T47D (cell line): ENCODE measurements at regions not wholly inside any gene's neighbourhood (a gene's known extent, or its start where the extent isn't known, plus 50 kb on each side); places are given as distances from the start of the nearest gene placed in this dataset.
A peak's percentile ranks its signal among the peaks of the same experiment; 100 is the strongest.
"Not testable (repeated sequence)": the region's sequence is repeated elsewhere in the genome, so short reads cannot be mapped to it uniquely, and the experiment has no call there.

Experiments used
- DNase-seq, 2 experiments: peaks; one replicate each; pipeline versions ENCODE4 v3.0.0 to v3.0.0-alpha.2; 2011 to 2012; ENCODE audit warnings: low read depth in 1 of 2, low spot score in 1 of 2
- JUND ChIP-seq: IDR thresholded peaks from 2 replicates; pipeline ENCODE4 v1.6.1; 2012; ENCODE audit warnings: low read depth
- in situ Hi-C: cut with HindIII; loops from 2 replicates; pipeline ENCODE4 v1.10.0; 2016; ENCODE audit warnings: low sequenced_read_pairs, low pct_unique_long_range_greater_than_20kb

DNA sequence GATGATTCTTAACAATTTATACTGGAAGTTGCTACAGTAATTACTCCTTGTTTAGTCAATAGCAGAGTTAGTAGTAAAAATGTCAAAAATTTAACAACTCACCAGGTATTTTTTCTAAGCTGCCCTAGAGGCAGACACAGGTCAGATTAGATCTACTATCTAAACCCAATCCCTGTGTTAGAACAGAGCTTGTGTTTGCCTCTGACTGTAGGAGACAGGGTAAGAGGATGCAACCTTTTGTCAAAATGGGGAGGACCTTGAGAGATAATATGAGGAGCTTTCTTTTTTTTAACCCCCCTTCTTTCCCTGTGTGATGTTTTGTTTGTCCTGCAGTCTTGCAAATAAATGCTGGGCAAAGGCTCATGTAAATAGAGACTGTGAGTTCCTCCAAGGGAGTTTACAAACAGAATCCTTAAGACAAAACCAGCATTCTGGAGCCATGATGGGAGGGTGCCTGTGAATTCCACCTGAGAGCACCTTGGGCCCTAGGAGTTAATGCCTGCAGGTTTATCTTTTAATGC lies 353.1 kb downstream of the GATA3 start:
- in situ Hi-C loops: no loop called here
- DNase-seq: peak in 1 of 2 experiments; percentile 78
- TF ChIP-seq JUND: no peak

GRCh38 chr10:8410506-8410905 lies 356.0 kb downstream of the GATA3 start:
- no peak for TF ChIP-seq JUND
- in situ Hi-C loops: no loop called here
- DNase-seq: no peak

GRCh38 chr10:8412541-8412940 lies 358.1 kb downstream of the GATA3 start:
- DNase-seq: no peak
- no peak for TF ChIP-seq JUND
- in situ Hi-C loops: no loop called here

GRCh38 chr10:8415029-8415428 lies 360.5 kb downstream of the GATA3 start:
- DNase-seq, in situ Hi-C loops: not testable (repeated sequence)

GRCh38 chr10:8416192-8416701 lies 361.8 kb downstream of the GATA3 start:
- in situ Hi-C loops: no loop called here
- no peak for DNase-seq
- TF ChIP-seq JUND: no peak

DNA sequence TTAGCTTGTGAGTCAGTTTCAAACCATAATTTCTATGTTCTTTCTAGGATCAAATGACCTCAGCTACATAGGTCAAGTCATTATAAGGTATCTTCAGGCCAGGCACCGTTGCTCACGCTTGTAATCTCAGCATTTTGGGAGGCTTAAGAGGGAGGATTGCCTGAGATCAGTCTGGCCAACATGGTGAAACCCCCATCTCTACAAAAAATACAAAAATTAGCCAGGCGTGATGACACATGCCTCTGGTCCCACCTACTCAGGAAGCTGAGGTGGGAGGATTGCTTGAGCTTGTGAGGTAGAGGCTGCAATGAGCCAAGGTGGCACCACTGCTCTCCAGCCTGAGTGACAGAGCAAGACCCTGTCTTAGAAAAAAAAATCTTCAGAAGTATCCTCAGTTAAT lies 362.3 kb downstream of the GATA3 start:
- in situ Hi-C loops: no loop called here
- no peak for DNase-seq

DNA sequence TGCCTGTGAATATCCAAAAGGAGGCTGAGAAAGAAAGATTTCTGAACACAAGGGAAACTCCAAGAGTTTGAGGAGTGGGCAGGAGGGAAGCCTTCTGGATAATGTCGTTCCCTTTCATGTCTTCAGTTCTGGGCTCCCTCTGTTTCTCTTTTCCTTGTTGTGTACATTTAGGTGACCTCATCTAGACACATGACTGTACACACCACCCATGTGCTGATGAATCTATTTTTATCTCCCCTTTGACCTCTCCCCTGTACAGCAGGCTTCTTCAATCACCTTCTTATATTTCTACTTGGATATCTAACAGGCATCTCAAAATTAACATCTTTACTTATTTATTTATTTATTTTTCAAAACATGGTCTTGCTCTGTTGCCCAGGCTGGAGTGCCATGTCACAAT lies 363.1 kb downstream of the GATA3 start:
- DNase-seq: no peak
- in situ Hi-C loops: no loop called here
- no peak for TF ChIP-seq JUND

More for the DNA sequence above, 362.3 kb downstream of the GATA3 start:
- no peak for TF ChIP-seq JUND

- no peak for TF ChIP-seq JUND
- in situ Hi-C loops: no loop called here
- no peak for DNase-seq
These were observed 364.1 kb downstream of the GATA3 start for GRCh38 chr10:8418631-8419030.

DNA sequence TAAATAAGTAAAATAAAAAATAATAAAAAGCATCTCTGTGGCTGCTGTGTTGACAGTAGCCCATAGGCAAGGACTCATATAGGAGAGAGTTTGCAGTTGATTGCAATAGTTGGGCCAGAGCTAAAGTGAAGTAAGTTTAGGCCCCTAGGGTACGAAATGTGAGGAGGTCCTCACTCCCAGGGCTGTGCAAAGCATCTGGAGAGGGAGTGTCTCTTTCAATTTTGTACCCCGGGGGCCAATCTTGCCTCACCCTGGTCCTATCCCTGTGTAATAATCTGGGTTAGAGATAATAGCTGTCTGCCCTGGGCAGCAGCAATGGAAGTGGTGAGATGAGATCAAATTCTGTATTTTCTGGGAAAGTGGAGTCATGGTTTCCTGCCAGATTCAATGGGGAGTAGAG lies 365.7 kb downstream of the GATA3 start:
- no peak for TF ChIP-seq JUND
- in situ Hi-C loops: no loop called here
- DNase-seq: no peak

DNA sequence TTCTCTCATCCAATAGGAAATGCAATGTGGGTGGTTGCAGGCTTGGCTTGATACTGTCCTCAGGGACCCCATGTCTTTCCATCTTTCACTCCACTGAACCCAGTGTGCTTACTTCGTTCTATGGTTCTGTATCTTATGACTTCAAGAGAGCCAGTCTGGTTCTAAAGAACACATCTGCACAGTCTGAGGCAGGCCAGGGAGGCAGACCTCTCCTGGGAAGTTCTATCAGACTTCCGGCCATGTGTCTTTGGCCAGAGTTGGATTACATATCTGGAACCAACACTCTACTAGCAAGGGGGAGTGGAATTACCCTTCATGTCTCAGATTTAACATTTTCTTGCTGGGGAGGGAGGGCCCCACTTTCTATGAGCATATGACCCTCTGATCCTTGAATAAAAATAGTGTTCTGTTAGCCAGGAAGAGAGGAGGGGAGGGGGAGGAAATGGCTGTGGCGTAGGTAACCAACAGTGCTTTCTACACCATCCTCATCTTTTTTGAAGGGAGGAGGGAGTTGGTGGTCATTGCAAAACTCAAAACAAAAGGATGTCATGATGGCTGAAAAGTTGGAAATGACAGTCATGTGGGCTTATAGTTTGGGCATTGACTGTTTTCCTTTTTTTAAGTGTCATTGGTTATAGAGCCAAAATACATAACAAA lies 370.2 kb downstream of the GATA3 start:
- in situ Hi-C loops: no loop called here
- DNase-seq: no peak
- no peak for TF ChIP-seq JUND

DNA sequence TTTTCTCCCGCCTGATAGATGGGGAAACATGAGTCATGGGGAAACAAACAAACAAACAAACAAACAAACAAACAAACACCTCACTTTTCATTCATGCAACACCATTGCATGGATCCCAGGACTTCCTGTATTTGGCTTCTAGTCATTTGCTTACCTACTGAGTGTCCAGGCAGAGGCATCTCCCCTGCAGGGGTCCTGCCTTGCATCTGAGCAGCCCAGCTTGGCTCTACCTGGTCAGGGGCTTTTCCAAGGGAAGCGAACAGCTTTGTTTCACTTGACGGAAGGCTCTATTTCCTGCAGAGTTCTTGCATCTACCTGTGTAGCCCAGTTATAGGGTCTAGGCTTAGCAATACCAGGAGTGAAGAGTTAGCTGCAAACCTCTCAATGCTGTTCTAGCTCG lies 374.2 kb downstream of the GATA3 start:
- no peak for TF ChIP-seq JUND
- no peak for DNase-seq
- in situ Hi-C loops: no loop called here

GRCh38 chr10:8430321-8430720 lies 375.8 kb downstream of the GATA3 start:
- no peak for TF ChIP-seq JUND
- in situ Hi-C loops: no loop called here
- no peak for DNase-seq

DNA sequence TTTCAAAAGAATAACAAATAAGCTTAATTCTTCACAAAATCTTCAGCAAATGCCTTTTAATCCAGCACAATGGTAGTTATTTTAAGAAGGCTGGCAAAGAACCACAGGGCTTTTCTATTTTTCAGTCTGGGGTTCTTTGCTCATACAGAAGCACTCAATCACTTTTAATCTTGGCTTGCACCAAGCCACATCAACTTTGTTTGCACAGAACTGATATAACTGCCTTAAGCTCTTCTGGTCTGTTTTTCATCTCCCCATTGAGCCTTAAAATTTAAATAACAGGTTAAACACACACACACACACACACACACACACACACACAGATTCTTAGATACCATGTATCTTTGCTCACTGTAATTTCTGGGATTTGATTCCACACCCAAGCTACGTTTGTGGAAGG lies 377.0 kb downstream of the GATA3 start:
- TF ChIP-seq JUND: no peak
- in situ Hi-C loops: no loop called here
- DNase-seq: no peak
